ENCODE measurements at regions not wholly inside any gene's neighbourhood (a gene's known extent, or its start where the extent isn't known, plus 50 kb on each side); places are given as distances from the start of the nearest gene placed in this dataset.
A peak's percentile ranks its signal among the peaks of the same experiment; 100 is the strongest.
"Not testable (repeated sequence)": the region's sequence is repeated elsewhere in the genome, so short reads cannot be mapped to it uniquely, and the experiment has no call there.

DNA sequence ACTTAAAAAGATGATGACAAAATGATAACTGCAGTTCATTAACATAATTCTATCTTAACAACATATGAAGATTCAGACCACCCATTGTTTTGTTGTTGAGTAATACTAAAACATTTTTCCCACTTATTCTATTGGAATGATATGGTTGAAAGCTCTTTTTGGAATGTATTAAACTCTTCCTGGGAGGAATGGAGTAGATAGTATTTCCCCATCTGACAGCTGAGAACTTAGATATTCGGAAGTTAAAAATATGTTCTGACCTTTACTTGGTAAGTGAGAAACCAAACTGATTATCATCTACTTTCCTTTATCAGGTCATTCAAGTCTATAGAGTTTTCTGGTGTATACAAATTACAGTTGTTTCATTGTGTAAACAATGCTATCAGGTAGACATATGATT lies 452.9 kb downstream of the CSNK1G3 start:
- no peak for DNase-seq (ENCODE audit: low spot score)

DNA sequence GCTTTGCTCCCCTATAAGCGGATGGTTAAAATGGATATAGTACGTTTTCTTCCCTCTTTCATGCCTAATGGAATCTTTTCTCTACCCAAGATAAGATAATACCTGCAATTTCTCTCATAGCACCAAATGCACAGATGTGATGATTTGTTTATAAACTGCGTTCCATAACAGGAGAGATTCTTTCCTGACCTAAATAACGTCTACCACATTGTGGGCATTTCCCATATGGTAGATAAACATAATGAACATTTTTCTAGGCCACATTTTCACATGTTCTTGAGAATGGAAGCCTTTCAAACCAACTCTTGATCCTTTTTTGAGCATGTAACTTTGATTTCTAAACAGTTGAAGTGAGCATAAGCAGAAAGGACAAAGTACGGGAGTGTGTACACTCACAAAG lies 448.5 kb downstream of the CSNK1G3 start:
- no peak for DNase-seq (ENCODE audit: low spot score)

DNA sequence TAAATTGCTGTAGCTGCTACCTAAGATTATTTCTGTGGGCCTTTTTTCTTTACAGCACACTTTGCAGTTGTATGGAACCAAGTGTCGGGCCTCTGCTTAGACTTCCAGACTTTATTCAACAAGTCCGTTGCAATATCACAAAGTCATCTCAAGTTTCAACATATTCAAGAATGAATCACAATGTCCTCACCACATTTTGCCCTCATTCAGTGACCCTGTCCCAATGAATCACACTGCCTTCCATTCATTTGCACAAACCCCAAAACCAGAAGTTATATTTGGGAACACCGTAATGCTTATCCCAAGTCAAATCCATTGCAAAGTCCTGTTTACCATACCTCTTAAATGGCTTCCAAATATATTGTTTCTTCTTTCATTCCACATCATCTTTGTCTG lies 439.6 kb downstream of the CSNK1G3 start:
- DNase-seq (ENCODE audit: low spot score): no peak

DNA sequence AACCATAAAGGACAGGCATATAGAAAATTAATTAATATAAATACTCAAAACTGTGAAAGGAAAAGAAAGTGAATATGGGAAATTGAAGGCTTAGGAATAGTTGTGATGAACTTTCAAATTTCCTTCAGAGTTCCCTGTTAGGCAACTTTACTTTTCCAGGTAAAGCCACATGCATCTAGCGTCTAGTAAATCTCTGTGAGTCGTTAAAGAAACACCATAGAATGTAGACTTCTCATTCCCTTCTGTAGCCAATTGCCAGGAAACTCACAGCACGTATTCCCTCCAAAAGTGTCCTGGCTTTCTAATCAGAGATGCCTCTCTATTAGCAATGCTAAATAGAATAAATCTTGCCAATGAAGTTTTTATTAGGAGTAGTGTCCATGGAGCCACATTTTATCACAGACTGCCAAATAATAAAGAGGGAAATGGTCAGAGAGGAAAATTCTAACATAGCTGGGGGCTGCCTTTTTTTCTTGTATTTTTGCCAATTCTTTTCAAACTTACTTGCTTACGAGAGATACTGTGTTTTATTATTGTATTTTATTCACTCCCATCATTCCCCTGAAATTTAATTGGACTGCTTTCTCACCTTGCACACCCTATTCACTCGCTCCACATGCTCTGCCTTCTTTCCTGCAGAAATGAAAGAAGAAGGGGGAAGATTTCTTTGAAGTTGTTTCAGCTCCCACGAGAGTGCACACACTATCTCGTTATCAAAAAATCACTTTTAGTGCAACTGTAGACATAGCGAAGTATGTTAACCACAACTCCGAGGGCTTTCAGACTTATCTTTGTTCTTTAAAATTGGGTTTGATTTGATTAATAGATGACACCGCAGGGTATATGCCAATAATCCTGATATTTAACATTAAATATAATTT lies 439.0 kb downstream of the CSNK1G3 start:
- no peak for DNase-seq (ENCODE audit: low spot score)

GRCh38 chr5:123949807-123950340 lies 437.9 kb downstream of the CSNK1G3 start:
- DNase-seq (ENCODE audit: low spot score): peak; percentile 14

DNA sequence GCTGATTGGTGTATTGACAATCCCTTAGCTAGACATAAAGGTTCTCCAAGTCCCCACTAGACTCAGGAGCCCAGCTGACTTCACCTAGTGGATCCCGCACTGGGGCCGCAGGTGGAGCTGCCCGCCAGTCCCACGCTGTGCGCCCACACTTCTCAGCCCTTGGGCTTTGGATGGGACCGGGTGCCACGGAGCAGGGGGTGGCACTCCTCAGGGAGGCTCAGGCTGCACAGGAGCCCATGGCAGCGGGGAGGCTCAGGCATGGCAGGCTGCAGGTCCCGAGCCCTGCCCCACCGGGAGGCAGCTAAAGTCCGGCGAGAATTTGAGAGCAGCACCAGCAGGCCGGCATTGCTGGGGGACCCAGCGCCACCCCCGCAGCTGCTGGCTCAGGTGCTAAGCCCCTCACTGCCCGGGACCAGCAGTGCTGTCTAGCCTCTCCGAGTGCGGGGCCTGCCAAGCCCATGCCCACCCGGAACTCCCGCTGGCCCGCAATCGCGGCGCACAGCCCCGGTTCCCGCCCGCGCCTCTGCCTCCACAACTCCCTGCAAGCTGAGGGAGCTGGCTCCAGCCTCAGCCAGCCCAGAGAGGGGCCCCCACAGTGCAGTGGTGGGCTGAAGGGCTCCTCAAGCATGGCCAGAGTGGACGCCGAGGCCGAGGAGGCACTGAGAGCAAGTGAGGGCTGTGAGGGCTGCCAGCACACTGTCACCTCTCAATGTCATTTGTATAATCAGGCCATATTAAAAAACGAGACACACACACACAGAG lies 437.2 kb downstream of the CSNK1G3 start:
- no peak for DNase-seq (ENCODE audit: low spot score)

- no peak for DNase-seq (ENCODE audit: low spot score)
Measured at GRCh38 chr5:123947797-123948196, 435.8 kb downstream of the CSNK1G3 start.

DNA sequence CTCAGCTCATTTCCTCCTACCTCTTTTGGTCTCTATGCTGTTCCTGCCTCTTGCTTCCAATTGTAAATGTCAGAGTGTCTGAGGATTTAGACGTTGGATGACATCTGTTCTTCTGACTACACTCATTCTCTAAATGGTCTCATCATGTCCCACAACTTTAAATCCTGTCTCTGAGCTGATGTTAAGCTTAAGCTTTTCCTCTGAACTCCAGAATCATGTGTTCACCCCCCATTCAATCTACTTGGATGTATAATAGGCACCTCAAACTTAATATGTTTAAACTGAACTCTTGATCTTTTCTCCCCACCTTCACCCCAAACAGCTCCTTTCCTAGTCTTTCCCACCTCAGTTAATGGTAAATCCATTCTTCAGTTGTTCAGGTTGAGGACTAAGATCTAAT lies 433.6 kb downstream of the CSNK1G3 start:
- no peak for DNase-seq (ENCODE audit: low spot score)

- DNase-seq (ENCODE audit: low spot score): peak; percentile 53
Measured at GRCh38 chr5:123943151-123943550, 431.2 kb downstream of the CSNK1G3 start.

DNA sequence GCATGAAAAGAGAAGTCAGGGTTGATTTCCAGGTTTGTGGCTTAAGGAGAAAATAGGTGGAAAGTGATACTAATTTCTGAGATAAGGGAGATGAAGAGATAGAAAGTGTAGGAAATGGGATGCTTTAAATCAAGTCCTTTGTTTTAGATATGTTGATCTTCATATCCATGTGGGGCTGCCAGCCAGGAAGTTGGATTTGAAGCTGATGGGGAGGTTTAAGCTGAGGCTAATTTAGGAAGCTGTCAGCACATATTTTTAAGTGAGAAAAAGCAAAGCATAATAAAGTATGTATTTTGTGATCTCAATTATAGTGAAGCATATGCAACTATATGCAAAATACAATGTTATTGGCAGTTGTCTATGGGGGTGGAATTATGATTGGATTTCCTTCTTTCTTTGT lies 428.4 kb downstream of the CSNK1G3 start:
- no peak for DNase-seq (ENCODE audit: low spot score)

- DNase-seq (ENCODE audit: low spot score): no peak
Measured at GRCh38 chr5:123937230-123937629, 425.3 kb downstream of the CSNK1G3 start.

- DNase-seq (ENCODE audit: low spot score): no peak
Measured at GRCh38 chr5:123936548-123936947, 424.6 kb downstream of the CSNK1G3 start.

DNA sequence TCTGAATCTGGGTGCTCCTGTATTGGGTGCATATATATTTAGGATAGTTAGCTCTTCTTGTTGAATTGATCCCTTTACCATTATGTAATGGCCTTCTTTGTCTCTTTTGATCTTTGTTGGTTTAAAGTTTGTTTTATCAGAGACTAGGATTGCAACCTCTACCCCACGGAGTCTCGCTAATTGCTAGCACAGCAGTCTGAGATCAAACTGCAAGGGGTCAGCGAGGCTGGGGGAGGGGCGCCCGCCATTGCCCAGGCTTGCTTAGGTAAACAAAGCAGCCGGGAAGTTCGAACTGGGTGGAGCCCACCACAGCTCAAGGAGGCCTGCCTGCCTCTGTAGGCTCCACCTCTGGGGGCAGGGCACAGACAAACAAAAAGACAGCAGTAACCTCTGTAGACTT lies 421.8 kb downstream of the CSNK1G3 start:
- DNase-seq (ENCODE audit: low spot score): not testable (repeated sequence)

- no peak for DNase-seq (ENCODE audit: low spot score)
Measured at GRCh38 chr5:123929055-123929474, 417.1 kb downstream of the CSNK1G3 start.

DNA sequence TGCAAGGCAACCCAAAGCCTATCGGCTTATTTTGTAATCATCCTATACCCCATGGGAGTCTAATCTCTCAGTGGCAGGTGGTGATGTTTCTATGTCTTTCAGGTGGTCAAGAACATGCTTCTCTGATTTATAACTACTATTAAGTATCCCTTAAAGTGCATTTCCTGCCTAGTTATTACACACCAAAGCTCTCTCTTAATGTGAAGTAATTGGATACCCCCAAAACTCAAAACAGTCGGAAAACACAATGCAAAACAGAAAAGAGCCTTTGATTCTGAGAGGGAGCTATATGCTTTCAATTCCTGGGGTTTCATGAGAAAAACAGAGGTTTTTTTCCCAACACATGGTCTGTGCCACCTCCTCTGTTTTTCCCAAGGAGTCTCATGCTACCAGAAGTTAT lies 416.4 kb downstream of the CSNK1G3 start:
- no peak for DNase-seq (ENCODE audit: low spot score)

DNA sequence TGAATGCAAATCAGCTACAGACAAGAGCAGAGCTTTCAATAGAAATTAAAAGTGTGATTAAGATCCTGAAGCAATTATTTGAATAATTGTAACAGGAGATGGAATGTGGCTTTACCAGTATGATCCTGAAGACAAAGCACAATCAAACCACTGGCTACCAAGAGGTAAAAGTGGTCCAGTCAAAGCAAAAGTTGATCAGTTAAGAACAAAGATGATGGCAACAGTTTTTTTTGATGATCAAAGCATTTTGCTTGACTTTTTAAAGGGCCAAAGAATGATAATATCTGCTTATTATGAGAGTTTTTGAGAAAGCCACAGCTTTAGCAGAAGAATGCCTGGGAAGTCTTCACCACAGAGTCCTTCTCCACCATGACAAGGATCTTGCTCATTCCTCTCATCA lies 409.2 kb downstream of the CSNK1G3 start:
- no peak for DNase-seq (ENCODE audit: low spot score)

DNA sequence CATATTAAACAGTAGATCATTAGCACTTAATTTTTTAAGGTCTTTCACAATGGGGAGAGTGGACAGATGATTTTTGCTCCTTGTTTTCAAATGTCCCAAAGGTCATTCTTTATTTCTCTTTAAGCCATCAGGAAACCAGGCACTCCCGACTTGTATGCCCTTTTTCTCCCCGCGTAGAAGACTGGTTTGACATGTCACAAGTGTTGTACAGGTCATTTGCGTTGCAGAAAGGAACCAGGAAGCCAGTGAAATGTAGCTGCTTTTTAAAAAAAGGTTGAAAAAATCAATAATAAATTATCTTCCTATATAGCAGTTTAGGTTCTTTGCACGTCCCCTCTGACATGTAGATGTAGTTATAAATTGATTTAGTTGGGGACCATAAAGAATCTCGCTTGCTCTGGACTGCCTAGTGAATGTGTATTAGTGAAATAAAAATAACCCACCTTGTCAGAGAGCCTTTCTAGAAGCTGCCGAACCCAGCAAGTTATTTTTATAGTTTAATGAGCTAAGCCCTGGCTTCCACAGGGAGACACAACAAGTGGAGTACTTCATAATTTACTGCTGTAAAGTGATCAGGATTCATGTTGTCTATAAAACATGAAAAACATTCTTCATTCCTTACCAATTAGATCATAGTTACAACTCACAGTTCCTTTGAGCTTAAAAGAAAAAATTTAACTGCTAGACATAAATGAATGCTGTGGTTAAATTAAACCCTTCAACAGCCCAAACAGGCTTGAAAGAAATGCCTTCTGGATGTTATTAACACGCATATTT lies 404.6 kb downstream of the CSNK1G3 start:
- peak; percentile 83 for DNase-seq (ENCODE audit: low spot score)

GRCh38 chr5:123914333-123914732 lies 402.4 kb downstream of the CSNK1G3 start:
- no peak for DNase-seq (ENCODE audit: low spot score)

GRCh38 chr5:123907349-123907748 lies 395.4 kb downstream of the CSNK1G3 start:
- DNase-seq (ENCODE audit: low spot score): no peak

GRCh38 chr5:123906698-123907295 lies 394.8 kb downstream of the CSNK1G3 start:
- DNase-seq (ENCODE audit: low spot score): no peak

- peak; percentile 9 for DNase-seq (ENCODE audit: low spot score)
Measured at GRCh38 chr5:123885081-123885480, 373.1 kb downstream of the CSNK1G3 start.

All from umbilical cord (tissue), 1 donor.